Mesothelial cell of epicardium (in vitro differentiated cells): ENCODE measurements at regions not wholly inside any gene's neighbourhood (a gene's known extent, or its start where the extent isn't known, plus 50 kb on each side); places are given as distances from the start of the nearest gene placed in this dataset.

Source experiments
- DNase-seq, 2 experiments: peaks; one replicate each; pipeline ENCODE4 v3.0.0; 2021; ENCODE audit warnings: low spot score in 2 of 2; ENCODE audit not compliant: unreplicated experiment in 2 of 2
- H3K27ac Mint-ChIP-seq: 2 replicates; pipeline ENCODE4 v1.8.0; 2021; ENCODE audit warnings: mixed read lengths
- H3K27me3 Mint-ChIP-seq: 2 replicates; pipeline ENCODE4 v1.8.0; 2021; ENCODE audit warnings: low read depth, mixed read lengths
- H3K36me3 Mint-ChIP-seq: 2 replicates; pipeline ENCODE4 v1.8.0; 2021; ENCODE audit warnings: mixed read lengths
- H3K4me1 Mint-ChIP-seq: 2 replicates; pipeline ENCODE4 v1.8.0; 2021; ENCODE audit warnings: mixed read lengths
- H3K4me3 Mint-ChIP-seq: 2 replicates; pipeline ENCODE4 v1.8.0; 2021; ENCODE audit warnings: mild to moderate bottlenecking, moderate library complexity, mixed read lengths
- H3K9me3 Mint-ChIP-seq: 2 replicates; pipeline ENCODE4 v1.8.0; 2021; ENCODE audit warnings: mixed read lengths
- TF ChIP-seq, protein P1 (sequence below): fragments of 200-600 bp; sonication (generic); IDR thresholded peaks from one replicate; pipeline ENCODE4 v1.5.0; 2021; ENCODE audit warnings: antibody characterized with exemption; ENCODE audit not compliant: unreplicated experiment

DNA sequence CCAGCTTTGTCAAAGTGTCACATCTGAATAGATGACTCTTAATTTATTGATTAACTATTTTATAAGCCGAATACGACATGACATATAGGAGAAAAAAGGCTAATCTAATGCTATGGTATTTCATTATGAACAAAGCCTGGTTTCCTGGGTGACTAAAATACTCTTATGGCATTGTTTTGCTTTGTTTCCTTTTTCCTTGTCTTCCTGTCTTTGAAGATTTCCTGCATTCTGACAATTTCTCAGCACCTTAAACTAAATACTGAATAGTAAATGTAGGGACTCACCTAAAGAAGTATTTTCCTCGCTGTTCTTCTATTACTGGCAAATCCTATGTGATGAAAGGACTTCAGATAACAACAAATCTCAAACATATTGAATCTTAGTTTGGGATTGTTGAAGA lies 1284.5 kb downstream of the EFNA5 start:
- Mint-ChIP-seq H3K36me3 (no peaks in the 10 kb centered on the region), H3K4me3 (no peak overlapping the region), H3K4me1 (no peaks in the 10 kb centered on the region), H3K27ac (no peak overlapping the region), H3K9me3 (no peaks in the 10 kb centered on the region), H3K27me3 (no peaks in the 10 kb centered on the region)
- TF ChIP-seq, protein P1, sequence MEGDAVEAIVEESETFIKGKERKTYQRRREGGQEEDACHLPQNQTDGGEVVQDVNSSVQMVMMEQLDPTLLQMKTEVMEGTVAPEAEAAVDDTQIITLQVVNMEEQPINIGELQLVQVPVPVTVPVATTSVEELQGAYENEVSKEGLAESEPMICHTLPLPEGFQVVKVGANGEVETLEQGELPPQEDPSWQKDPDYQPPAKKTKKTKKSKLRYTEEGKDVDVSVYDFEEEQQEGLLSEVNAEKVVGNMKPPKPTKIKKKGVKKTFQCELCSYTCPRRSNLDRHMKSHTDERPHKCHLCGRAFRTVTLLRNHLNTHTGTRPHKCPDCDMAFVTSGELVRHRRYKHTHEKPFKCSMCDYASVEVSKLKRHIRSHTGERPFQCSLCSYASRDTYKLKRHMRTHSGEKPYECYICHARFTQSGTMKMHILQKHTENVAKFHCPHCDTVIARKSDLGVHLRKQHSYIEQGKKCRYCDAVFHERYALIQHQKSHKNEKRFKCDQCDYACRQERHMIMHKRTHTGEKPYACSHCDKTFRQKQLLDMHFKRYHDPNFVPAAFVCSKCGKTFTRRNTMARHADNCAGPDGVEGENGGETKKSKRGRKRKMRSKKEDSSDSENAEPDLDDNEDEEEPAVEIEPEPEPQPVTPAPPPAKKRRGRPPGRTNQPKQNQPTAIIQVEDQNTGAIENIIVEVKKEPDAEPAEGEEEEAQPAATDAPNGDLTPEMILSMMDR: no peak
- no peak for DNase-seq

DNA sequence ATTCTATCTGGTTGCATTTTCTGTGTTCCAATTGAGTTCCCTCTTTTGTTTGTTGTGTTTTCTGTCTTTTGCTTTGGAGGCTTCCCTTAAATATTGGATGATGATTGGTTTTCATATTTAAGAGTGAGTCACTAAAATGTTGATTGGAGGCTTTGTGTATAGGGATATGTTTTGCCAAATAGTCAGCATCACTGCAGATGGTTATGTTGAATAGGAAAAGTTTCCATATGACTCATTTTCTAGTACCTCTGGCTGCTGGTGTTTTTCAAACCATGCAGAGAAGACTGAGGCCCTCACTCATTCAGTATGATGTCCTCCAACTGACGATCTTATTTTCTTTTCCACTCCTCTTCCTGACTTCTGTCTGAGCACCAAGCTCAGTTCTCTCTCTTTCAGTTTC lies 1290.0 kb downstream of the EFNA5 start:
- TF ChIP-seq, protein P1: no peak
- no peak for DNase-seq
- no peaks in the 10 kb centered on the region for H3K36me3 Mint-ChIP-seq
- no peaks in the 10 kb centered on the region for H3K9me3 Mint-ChIP-seq
- H3K27ac Mint-ChIP-seq: no peak overlapping the region
- no peaks in the 10 kb centered on the region for H3K27me3 Mint-ChIP-seq
- H3K4me3 Mint-ChIP-seq: no peak overlapping the region
- H3K4me1 Mint-ChIP-seq: peaks cover 21% of the 10 kb centered on the region

DNA sequence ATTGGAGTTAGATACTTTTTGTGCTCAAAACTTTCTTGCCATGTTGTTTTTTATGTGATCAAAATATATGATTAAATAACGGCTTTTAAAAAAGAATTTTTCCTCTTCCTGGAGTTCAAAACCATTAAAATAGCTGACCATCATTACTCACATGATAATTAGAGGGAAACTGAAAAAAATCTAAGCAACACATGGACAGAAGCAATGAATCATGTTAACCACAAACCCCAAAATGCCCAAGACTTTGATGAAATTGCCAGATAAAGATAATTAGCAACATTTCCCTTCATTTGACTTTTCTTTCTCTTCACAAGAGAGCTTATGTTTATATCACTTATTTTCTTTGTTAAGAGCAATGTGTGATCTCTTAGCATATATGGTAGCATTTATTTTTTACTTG lies 1294.2 kb downstream of the EFNA5 start:
- H3K4me1 Mint-ChIP-seq: peaks cover 21% of the 10 kb centered on the region
- H3K36me3 Mint-ChIP-seq: peaks cover 1% of the 10 kb centered on the region
- H3K27ac Mint-ChIP-seq: no peak overlapping the region
- TF ChIP-seq, protein P1: no peak
- H3K27me3 Mint-ChIP-seq: no peaks in the 10 kb centered on the region
- H3K4me3 Mint-ChIP-seq: no peak overlapping the region
- DNase-seq: no peak
- peaks cover 3% of the 10 kb centered on the region for H3K9me3 Mint-ChIP-seq

DNA sequence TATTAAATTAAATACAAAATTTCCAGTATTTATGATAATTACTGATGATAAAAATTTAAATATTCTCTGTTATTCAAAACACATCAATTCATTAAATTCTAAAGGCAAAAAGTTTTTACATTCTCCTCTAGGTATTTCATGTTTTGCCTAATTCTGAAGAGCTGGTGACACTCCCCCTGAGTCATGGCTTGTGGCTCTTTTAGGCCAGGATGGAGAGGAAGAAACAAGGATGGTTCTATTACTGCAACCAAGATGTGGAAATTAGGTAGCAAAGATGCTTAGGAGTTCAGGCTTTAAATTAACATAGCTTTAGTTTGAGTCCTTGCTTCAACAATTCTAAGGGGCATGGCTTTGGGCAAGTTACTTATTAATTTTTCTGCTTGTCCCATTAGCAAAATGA lies 1295.8 kb downstream of the EFNA5 start:
- H3K27ac Mint-ChIP-seq: no peak overlapping the region
- H3K36me3 Mint-ChIP-seq: peaks cover 10% of the 10 kb centered on the region
- H3K4me3 Mint-ChIP-seq: no peak overlapping the region
- peaks cover 16% of the 10 kb centered on the region for H3K9me3 Mint-ChIP-seq
- no peaks in the 10 kb centered on the region for H3K27me3 Mint-ChIP-seq
- peaks cover 21% of the 10 kb centered on the region for H3K4me1 Mint-ChIP-seq
- DNase-seq: no peak
- TF ChIP-seq, protein P1: no peak

DNA sequence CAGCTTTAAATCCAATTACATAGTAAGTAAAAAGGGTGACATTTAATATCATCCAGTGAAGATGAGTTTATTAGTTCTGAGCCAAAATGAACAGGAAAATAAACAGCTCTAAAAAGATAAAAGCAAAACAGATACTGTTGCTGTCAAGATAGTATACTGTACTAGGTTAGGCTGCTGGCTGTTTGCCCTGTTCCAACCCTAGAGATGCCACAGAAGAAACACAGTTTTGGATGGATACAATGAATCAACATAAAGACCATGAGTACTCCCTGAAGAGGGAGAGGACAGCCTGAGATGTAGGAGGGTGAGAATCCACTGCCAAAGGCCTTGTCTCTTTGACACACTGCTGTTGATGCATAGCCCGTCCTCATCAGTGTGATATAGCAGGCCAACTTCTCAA lies 1302.7 kb downstream of the EFNA5 start:
- no peak overlapping the region for H3K4me3 Mint-ChIP-seq
- H3K9me3 Mint-ChIP-seq: peaks cover 26% of the 10 kb centered on the region
- no peak for DNase-seq
- TF ChIP-seq, protein P1: no peak
- no peak overlapping the region for H3K27ac Mint-ChIP-seq
- no peaks in the 10 kb centered on the region for H3K4me1 Mint-ChIP-seq
- peaks cover 16% of the 10 kb centered on the region for H3K36me3 Mint-ChIP-seq
- no peaks in the 10 kb centered on the region for H3K27me3 Mint-ChIP-seq

DNA sequence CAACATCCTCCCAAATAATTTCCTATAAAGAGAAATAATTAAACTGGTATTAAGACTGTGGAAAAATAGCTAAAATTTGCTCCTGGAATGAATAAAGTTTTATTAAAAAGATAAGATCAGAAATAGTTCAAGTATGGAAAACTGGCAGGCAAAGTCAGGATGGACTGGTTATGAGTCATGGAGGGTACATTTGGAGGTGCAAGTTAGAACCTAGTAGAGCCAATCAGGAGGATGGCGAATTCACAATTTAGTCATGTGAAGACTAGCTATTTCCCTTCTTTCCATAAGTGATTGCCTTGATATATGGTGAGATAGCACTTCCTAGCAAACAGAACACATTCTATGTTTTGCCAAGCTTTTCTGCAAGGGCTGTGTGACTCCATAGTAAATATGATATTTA lies 1303.5 kb downstream of the EFNA5 start:
- H3K36me3 Mint-ChIP-seq: peaks cover 14% of the 10 kb centered on the region
- no peaks in the 10 kb centered on the region for H3K27me3 Mint-ChIP-seq
- peaks cover 33% of the 10 kb centered on the region for H3K9me3 Mint-ChIP-seq
- no peak overlapping the region for H3K4me3 Mint-ChIP-seq
- TF ChIP-seq, protein P1: no peak
- no peaks in the 10 kb centered on the region for H3K4me1 Mint-ChIP-seq
- DNase-seq: no peak
- H3K27ac Mint-ChIP-seq: no peak overlapping the region
